Type B pancreatic cell (in vitro differentiated cells): ENCODE measurements at regions not wholly inside any gene's neighbourhood (a gene's known extent, or its start where the extent isn't known, plus 50 kb on each side); places are given as distances from the start of the nearest gene placed in this dataset.

Experiments used
- DNase-seq: peaks from one replicate; pipeline ENCODE4 v3.0.0; 2021; ENCODE audit warnings: mixed read lengths; ENCODE audit not compliant: unreplicated experiment; ENCODE audit errors: extremely low spot score
- H3K27ac Mint-ChIP-seq: 2 replicates; pipeline ENCODE4 v1.8.0; 2021; ENCODE audit warnings: mild to moderate bottlenecking, mixed read lengths
- H3K27me3 Mint-ChIP-seq: 2 replicates; pipeline ENCODE4 v1.8.0; 2021; ENCODE audit warnings: mixed read lengths
- H3K36me3 Mint-ChIP-seq: 2 replicates; pipeline ENCODE4 v1.8.0; 2021; ENCODE audit warnings: mixed read lengths
- H3K4me1 Mint-ChIP-seq: one replicate; pipeline ENCODE4 v1.8.0; 2021; ENCODE audit warnings: mixed read lengths; ENCODE audit not compliant: unreplicated experiment
- H3K4me3 Mint-ChIP-seq: 2 replicates; pipeline ENCODE4 v1.8.0; 2021; ENCODE audit warnings: mild to moderate bottlenecking, mixed read lengths
- H3K9me3 Mint-ChIP-seq: 2 replicates; pipeline ENCODE4 v1.8.0; 2021; ENCODE audit warnings: mixed read lengths
- CTCF ChIP-seq: fragments of 200-600 bp; sonication (generic); conservative IDR thresholded peaks from 2 replicates; pipeline ENCODE4 v1.5.0; 2021; ENCODE audit warnings: antibody characterized with exemption, mild to moderate bottlenecking

GRCh38 chr2:67217398-67217797, 179.7 kb upstream of the ETAA1 start:
- peaks cover 3% of the 10 kb centered on the region for H3K36me3 Mint-ChIP-seq
- TF ChIP-seq CTCF = no peak
- peaks cover 26% of the 10 kb centered on the region for H3K4me1 Mint-ChIP-seq
- no peak overlapping the region for H3K4me3 Mint-ChIP-seq
- peaks cover 4% of the 10 kb centered on the region for H3K9me3 Mint-ChIP-seq
- H3K27me3 Mint-ChIP-seq = peaks cover 10% of the 10 kb centered on the region
- no peak for DNase-seq
- H3K27ac Mint-ChIP-seq = no peak overlapping the region

- Mint-ChIP-seq H3K4me1 (peaks cover 30% of the 10 kb centered on the region), H3K4me3 (no peak overlapping the region), H3K27ac (no peak overlapping the region), H3K9me3 (peaks cover 4% of the 10 kb centered on the region), H3K36me3 (peaks cover 3% of the 10 kb centered on the region), H3K27me3 (peaks cover 8% of the 10 kb centered on the region)
- no peak for TF ChIP-seq CTCF
- no peak for DNase-seq
Observed at GRCh38 chr2:67218056-67218455, 179.1 kb upstream of the ETAA1 start.

GRCh38 chr2:67219651-67220050, 177.5 kb upstream of the ETAA1 start:
- TF ChIP-seq CTCF = no peak
- Mint-ChIP-seq H3K4me3 (no peak overlapping the region), H3K27ac (no peak overlapping the region), H3K27me3 (no peaks in the 10 kb centered on the region), H3K36me3 (peaks cover 3% of the 10 kb centered on the region), H3K9me3 (peaks cover 4% of the 10 kb centered on the region), H3K4me1 (peaks cover 30% of the 10 kb centered on the region)
- no peak for DNase-seq

DNA sequence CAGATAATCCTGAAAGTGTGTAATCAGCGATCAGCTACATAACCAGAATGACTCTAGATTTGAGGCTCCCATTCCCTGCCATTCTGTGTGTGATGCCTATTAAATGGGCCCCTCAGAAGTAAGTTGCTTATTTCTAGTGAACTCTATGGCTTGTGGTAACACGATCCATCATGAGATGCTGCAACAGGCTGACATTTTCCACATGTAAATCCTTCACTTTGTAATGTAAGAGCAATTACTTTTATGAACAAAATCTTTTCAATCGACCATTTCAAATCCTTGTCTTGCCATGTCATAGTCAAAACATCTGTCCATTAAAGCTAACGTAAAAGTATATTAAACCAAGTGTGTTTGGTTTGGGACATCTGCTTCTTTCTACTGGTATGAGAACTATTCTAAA, 175.9 kb upstream of the ETAA1 start:
- peaks cover 3% of the 10 kb centered on the region for H3K36me3 Mint-ChIP-seq
- no peaks in the 10 kb centered on the region for H3K27me3 Mint-ChIP-seq
- DNase-seq = no peak
- H3K9me3 Mint-ChIP-seq = peaks cover 4% of the 10 kb centered on the region
- H3K4me3 Mint-ChIP-seq = no peak overlapping the region
- peaks cover 14% of the 10 kb centered on the region for H3K4me1 Mint-ChIP-seq
- no peak for TF ChIP-seq CTCF
- H3K27ac Mint-ChIP-seq = no peak overlapping the region

- H3K27me3 Mint-ChIP-seq = no peaks in the 10 kb centered on the region
- no peak overlapping the region for H3K27ac Mint-ChIP-seq
Observed at GRCh38 chr2:67225287-67225973, 171.7 kb upstream of the ETAA1 start.

More at GRCh38 chr2:67225287-67225973, 171.7 kb upstream of the ETAA1 start:
- H3K4me1 Mint-ChIP-seq = peaks cover 5% of the 10 kb centered on the region
- H3K4me3 Mint-ChIP-seq = no peak overlapping the region
- H3K9me3 Mint-ChIP-seq = no peaks in the 10 kb centered on the region
- TF ChIP-seq CTCF = no peak
- DNase-seq = no peak
- no peaks in the 10 kb centered on the region for H3K36me3 Mint-ChIP-seq
